ENCODE measurements at regions not wholly inside any gene's neighbourhood (a gene's known extent, or its start where the extent isn't known, plus 50 kb on each side); places are given as distances from the start of the nearest gene placed in this dataset.

DNA sequence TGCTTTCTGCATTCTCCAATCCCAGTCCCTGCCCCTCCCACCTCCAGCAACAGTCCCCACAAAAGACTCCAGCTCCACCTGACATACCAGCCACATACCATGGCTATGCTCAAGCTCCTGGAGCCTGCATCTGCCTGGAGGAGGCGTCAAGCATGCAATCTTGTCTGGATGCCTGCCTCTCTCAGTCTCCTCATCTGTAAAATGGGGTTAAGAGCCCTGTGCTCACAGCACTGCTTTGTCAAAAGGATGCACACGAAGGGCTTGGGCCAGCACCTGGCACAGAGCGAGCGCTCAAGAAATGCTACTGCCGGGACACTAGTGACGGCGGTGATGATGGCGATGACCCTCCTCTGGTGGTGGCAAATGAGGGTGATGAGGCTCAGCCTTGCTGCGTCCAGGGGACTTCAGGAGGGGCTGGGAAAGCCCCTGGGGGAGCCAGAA lies 202.9 kb upstream of the IER5L start:
- Histone ChIP-seq H3K36me3 (no peaks in the 10 kb centered on the region), H3K4me1 (peaks cover 19 to 24% (median 20%) of the 10 kb centered on the region in 4 donors), H3K27me3 (no peaks in the 10 kb centered on the region), H3K9me3 (no peaks in the 10 kb centered on the region), H3K27ac (replicated peaks in 1 of 4) (no peak overlapping the region), H3K4me3 (no peak overlapping the region)
- no peak for DNase-seq (ENCODE audit: extremely low spot score)
- TF ChIP-seq, protein P1, sequence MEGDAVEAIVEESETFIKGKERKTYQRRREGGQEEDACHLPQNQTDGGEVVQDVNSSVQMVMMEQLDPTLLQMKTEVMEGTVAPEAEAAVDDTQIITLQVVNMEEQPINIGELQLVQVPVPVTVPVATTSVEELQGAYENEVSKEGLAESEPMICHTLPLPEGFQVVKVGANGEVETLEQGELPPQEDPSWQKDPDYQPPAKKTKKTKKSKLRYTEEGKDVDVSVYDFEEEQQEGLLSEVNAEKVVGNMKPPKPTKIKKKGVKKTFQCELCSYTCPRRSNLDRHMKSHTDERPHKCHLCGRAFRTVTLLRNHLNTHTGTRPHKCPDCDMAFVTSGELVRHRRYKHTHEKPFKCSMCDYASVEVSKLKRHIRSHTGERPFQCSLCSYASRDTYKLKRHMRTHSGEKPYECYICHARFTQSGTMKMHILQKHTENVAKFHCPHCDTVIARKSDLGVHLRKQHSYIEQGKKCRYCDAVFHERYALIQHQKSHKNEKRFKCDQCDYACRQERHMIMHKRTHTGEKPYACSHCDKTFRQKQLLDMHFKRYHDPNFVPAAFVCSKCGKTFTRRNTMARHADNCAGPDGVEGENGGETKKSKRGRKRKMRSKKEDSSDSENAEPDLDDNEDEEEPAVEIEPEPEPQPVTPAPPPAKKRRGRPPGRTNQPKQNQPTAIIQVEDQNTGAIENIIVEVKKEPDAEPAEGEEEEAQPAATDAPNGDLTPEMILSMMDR (IDR thresholded peaks at IDR 0.05), result no peak
- TF ChIP-seq EP300 (IDR thresholded peaks at IDR 0.05), result no peak
- no peak for TF ChIP-seq POLR2A (IDR thresholded peaks at IDR 0.05; ENCODE audit: low read depth)
- no peak for TF ChIP-seq POLR2AphosphoS5 (IDR thresholded peaks at IDR 0.05)
- WGBS, result 92% methylated on average over 9 of the region's 9 CpGs
- intact Hi-C loops (cut with DNase I), result no loop called here

DNA sequence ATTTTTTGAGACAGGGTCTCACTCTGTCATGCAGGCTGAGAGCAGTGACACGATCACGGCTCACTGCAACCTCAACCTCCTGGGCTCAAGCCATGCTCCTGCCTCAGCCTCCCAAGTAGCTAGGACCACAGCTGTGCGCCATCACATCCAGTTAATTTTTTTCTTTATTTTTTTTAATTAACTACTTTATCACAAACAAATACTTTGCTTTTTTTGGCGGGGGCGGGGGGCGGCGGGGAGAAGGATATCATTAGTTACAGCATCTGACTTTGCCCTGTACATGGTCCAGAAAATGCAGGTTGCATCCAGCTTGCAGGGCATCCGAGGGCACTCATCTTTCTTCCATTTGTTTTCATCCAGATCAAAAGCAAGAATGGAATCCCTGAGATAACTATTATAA lies 201.8 kb upstream of the IER5L start:
- intact Hi-C loops (cut with DNase I), result no loop called here
- WGBS, result 71% methylated on average over 8 of the region's 8 CpGs
- no peak for TF ChIP-seq EP300 (IDR thresholded peaks at IDR 0.05)
- TF ChIP-seq POLR2A (IDR thresholded peaks at IDR 0.05; ENCODE audit: low read depth), result no peak
- TF ChIP-seq POLR2AphosphoS5 (IDR thresholded peaks at IDR 0.05), result no peak

DNA sequence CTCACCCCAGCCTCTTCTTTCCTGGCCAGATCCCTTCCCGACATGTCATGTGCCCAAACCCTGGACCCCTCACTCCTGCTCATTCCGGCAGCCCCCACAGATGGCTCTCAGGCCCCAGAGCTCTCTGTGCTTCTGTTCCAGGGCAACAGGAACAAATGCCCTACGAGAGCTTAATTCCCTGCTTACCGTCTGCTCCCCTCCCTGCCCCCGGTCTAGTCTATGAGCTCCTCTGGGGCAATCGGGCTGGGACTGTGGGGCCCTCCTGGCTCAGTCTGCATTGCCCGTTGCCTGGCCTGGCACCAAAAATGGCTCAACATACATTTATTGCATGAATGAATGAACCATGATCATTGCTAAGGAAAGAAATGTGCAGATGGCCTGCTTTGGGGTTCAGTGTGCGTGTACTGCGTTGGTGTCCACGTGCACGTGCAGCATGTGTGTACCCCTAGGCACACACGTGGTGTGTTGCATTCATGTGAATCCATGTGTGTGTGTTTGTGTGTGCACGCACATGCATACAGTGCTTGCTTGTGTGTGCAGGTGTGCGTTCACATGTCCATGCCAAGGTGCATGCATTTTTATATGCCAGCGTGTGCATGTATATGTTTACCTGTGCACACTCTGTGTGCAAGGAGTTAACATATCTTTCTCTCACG lies 201.2 kb upstream of the IER5L start:
- no peak overlapping the region for H3K4me3 ChIP-seq
- DNase-seq (ENCODE audit: extremely low spot score), result no peak
- 83% methylated on average over 15 of the region's 16 CpGs for WGBS
- intact Hi-C loops (cut with DNase I), result no loop called here
- no peak overlapping the region for H3K27ac ChIP-seq (replicated peaks in 1 of 4)
- TF ChIP-seq POLR2AphosphoS5 (IDR thresholded peaks at IDR 0.05), result no peak
- no peaks in the 10 kb centered on the region for H3K27me3 ChIP-seq
- H3K9me3 ChIP-seq, result no peaks in the 10 kb centered on the region
- H3K4me1 ChIP-seq, result peaks cover 19 to 23% (median 20%) of the 10 kb centered on the region in 4 donors
- no peaks in the 10 kb centered on the region for H3K36me3 ChIP-seq

More for the DNA sequence above, 201.8 kb upstream of the IER5L start:
- no peak for DNase-seq (ENCODE audit: extremely low spot score)
- H3K27ac ChIP-seq (replicated peaks in 1 of 4), result no peak overlapping the region
- H3K4me3 ChIP-seq, result no peak overlapping the region
- H3K4me1 ChIP-seq, result peaks cover 19 to 24% (median 20%) of the 10 kb centered on the region in 4 donors
- H3K9me3 ChIP-seq, result no peaks in the 10 kb centered on the region
- no peaks in the 10 kb centered on the region for H3K27me3 ChIP-seq
- H3K36me3 ChIP-seq, result no peaks in the 10 kb centered on the region

DNA sequence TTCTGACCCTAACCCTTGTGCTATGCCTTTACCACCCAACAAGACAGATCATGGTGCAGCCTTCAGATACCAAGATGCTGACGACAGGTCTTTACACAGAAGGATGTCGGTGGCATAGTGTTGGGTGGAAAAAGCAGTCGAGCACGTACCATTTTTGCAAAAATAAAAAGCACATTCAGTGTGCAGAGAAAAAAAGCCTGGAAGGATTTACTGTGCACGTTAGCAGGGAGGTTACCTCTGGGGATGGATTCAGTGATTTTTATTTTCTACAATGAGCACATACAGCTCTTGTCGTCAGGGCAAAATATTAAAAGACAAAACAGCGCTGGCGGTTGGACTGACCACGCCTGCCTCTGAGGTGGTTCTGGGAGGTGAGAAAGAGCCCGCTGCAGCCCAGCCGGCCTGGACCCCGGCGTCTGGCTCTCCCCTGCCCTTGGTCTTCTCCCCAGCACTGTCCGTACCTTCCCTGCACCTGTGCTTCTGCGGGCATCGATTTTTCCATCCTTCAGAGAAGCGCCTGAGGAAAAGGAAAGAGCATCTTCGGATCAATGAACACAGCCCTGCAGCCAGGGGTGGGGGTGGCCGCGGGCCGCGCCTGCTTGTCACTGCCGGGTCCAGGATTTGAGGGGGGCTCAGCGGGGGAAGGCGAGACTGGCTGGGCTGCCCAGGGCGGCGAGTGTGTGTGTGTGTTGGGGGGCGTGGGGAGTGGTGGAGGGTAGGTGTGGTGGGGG lies 200.0 kb upstream of the IER5L start:
- Histone ChIP-seq H3K4me1 (peaks cover 10 to 11% (median 11%) of the 10 kb centered on the region in 4 donors), H3K4me3 (no peak overlapping the region), H3K27ac (replicated peaks in 1 of 4) (no peak overlapping the region), H3K27me3 (no peaks in the 10 kb centered on the region), H3K36me3 (no peaks in the 10 kb centered on the region), H3K9me3 (no peaks in the 10 kb centered on the region)
- 83% methylated on average over 28 of the region's 28 CpGs for WGBS
- no peak for TF ChIP-seq POLR2AphosphoS5 (IDR thresholded peaks at IDR 0.05)
- no peak for TF ChIP-seq POLR2A (IDR thresholded peaks at IDR 0.05; ENCODE audit: low read depth)
- TF ChIP-seq, protein P1 (IDR thresholded peaks at IDR 0.05), result no peak
- no peak for TF ChIP-seq EP300 (IDR thresholded peaks at IDR 0.05)
- DNase-seq (ENCODE audit: extremely low spot score), result no peak
- intact Hi-C loops (cut with DNase I), result no loop called here

DNA sequence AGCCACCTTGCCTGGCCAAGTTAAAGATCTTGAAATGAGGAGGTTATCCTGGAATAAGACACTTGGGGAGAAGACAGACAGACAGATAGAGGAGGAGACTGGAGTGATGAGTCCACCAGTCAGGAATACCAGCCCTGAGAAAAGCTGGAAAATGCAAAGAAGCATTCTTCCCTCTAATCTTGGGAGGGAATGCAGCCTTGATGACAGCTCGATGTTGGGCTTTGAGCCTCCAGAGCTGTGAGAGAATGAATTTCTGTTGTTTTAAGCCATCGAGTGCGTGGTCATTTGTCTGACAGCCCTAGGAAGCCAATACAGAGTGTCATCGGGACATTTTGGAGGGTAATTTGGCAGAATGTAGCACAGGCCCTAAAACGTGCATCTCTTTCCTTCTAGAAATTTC lies 199.1 kb upstream of the IER5L start:
- Histone ChIP-seq H3K9me3 (no peaks in the 10 kb centered on the region), H3K4me3 (no peak overlapping the region)
- WGBS, result 84% methylated on average over 5 of the region's 5 CpGs

More for the DNA sequence above, 199.1 kb upstream of the IER5L start:
- H3K36me3 ChIP-seq, result no peaks in the 10 kb centered on the region
- intact Hi-C loops (cut with DNase I), result no loop called here
- H3K27me3 ChIP-seq, result no peaks in the 10 kb centered on the region
- H3K4me1 ChIP-seq, result peaks cover 1 to 2% (median 1%) of the 10 kb centered on the region in 4 donors
- TF ChIP-seq POLR2A (IDR thresholded peaks at IDR 0.05; ENCODE audit: low read depth) (no peak), EP300 (IDR thresholded peaks at IDR 0.05) (no peak), POLR2AphosphoS5 (IDR thresholded peaks at IDR 0.05) (no peak)
- TF ChIP-seq, protein P1 (IDR thresholded peaks at IDR 0.05), result no peak
- H3K27ac ChIP-seq (replicated peaks in 1 of 4), result no peak overlapping the region
- no peak for DNase-seq (ENCODE audit: extremely low spot score)

All from esophagus muscularis mucosa (tissue), 4 donors.